K562 (cell line): ENCODE measurements at regions not wholly inside any gene's neighbourhood (a gene's known extent, or its start where the extent isn't known, plus 50 kb on each side); places are given as distances from the start of the nearest gene placed in this dataset.

Experiments used
- ATAC-seq: fragments of 200-7000 bp; cut with Tn5 transposase; 3 replicates; pipeline ENCODE4 v1.9.1; 2020; ENCODE audit warnings: moderate library complexity
- BruUV-seq: library from RNA; stranded (reverse); fragments of 400-500 nt; replicated peaks from 2 replicates; lab custom pipeline; 2021; lab: Mats Ljungman, UMichigan
- CTCF ChIA-PET: fragments of 300-600 bp; formaldehyde crosslinking; extraction: SDS; loops from one replicate; lab custom pipeline; 2021; ENCODE audit warnings: low intra/inter-chr PET ratio; lab: Yijun Ruan, JAX
- POLR2A ChIA-PET: fragments of 300-600, 350-650 bp; sonication (Branson Sonifier 250); formaldehyde crosslinking; extraction: SDS; loops from one replicate; lab custom pipeline; 2021; ENCODE audit warnings: antibody characterized with exemption, inconsistent platforms; lab: Yijun Ruan, JAX
- DNase-seq, 4 experiments: peaks; one replicate each; pipeline versions ENCODE4 v3.0.0 to v3.0.0-alpha.2; 2011 to 2018; ENCODE audit warnings: low spot score in 3 of 4, mixed read lengths in 3 of 4; ENCODE audit errors: extremely low read depth in 1 of 4
- FAIRE-seq: peaks from 2 replicates; lab custom pipeline; 2011; peaks lifted over from hg19 to GRCh38; lab: Jason Lieb, UNC
- H2AFZ ChIP-seq: 2 replicates; pipeline ENCODE4 v1.6.0; 2011; ENCODE audit warnings: low read depth, low read length, control low read depth, inconsistent platforms
- H3K27ac ChIP-seq: fragments of 200-600 bp; 3 replicates; pipeline ENCODE4 v1.8.0; 2011; ENCODE audit warnings: low read depth, mild to moderate bottlenecking, control low read depth, inconsistent platforms, low read length, moderate library complexity, mixed read lengths; ENCODE audit errors: extremely low read depth
- H3K27me3 ChIP-seq, 2 experiments: fragments of 300-600 bp in 1 of 2; 2 replicates in 1 of 2; 3 replicates in 1 of 2; pipeline versions ENCODE4 v1.6.0 to v1.8.0; 2011; ENCODE audit warnings: inconsistent platforms in 2 of 2, low read length in 2 of 2, mild to moderate bottlenecking in 1 of 2, mixed read lengths in 1 of 2, moderate library complexity in 1 of 2; ENCODE audit not compliant: control insufficient read depth in 2 of 2, insufficient read depth in 2 of 2
- H3K36me3 ChIP-seq: fragments of 300-600 bp; 3 replicates; pipeline ENCODE4 v1.8.0; 2011; ENCODE audit warnings: mild to moderate bottlenecking, low read length, inconsistent platforms; ENCODE audit not compliant: control insufficient read depth, insufficient read depth
- H3K4me1 ChIP-seq, 2 experiments: fragments of 200-600 bp in 1 of 2; replicated peaks in 1 of 2; 2 replicates in 1 of 2; 3 replicates in 1 of 2; pipeline versions ENCODE4 v1.5.1 to v1.8.0; 2011; ENCODE audit warnings: inconsistent platforms in 2 of 2, low read length in 2 of 2, mild to moderate bottlenecking in 1 of 2, mixed read lengths in 1 of 2, moderate library complexity in 1 of 2; ENCODE audit not compliant: control insufficient read depth in 2 of 2, insufficient read depth in 2 of 2
- H3K4me2 ChIP-seq: 2 replicates; pipeline ENCODE4 v1.6.1; 2011; ENCODE audit warnings: low read length, control low read depth, inconsistent platforms, mixed read lengths; ENCODE audit not compliant: insufficient read depth
- H3K4me3 ChIP-seq: fragments of 200-600 bp; sonication (generic), shearing (Covaris generic); 2 replicates; pipeline ENCODE4 v1.5.1; 2016; ENCODE audit warnings: control low read depth, inconsistent platforms
- H3K79me2 ChIP-seq: fragments of 200-600 bp; 3 replicates; pipeline ENCODE4 v1.8.0; 2011; ENCODE audit warnings: low read length, inconsistent platforms; ENCODE audit not compliant: control insufficient read depth, insufficient read depth
- H3K9ac ChIP-seq, 2 experiments: 2 replicates each; pipeline versions ENCODE4 v1.6.0 to v1.6.1; 2011; ENCODE audit warnings: low read depth in 2 of 2, low read length in 2 of 2, control low read depth in 1 of 2, inconsistent platforms in 1 of 2, mild to moderate bottlenecking in 1 of 2, mixed read lengths in 1 of 2; ENCODE audit not compliant: insufficient read depth in 1 of 2
- H3K9me1 ChIP-seq: one replicate; pipeline ENCODE4 v1.6.0; 2011; ENCODE audit warnings: inconsistent platforms, mild to moderate bottlenecking, low read length, moderate library complexity; ENCODE audit not compliant: control insufficient read depth, insufficient read depth
- H3K9me3 ChIP-seq: replicated peaks from 2 replicates; pipeline ENCODE4 v1.5.1; 2011; ENCODE audit warnings: low read depth, low read length, inconsistent platforms; ENCODE audit not compliant: control insufficient read depth, insufficient read depth
- H4K20me1 ChIP-seq: replicated peaks from 2 replicates; pipeline ENCODE4 v1.6.1; 2011; ENCODE audit warnings: low read length, inconsistent platforms, mixed read lengths; ENCODE audit not compliant: control insufficient read depth, insufficient read depth
- BCOR ChIP-seq: fragments of 450-650 bp; IDR thresholded peaks from 2 replicates; pipeline ENCODE4 v1.6.1; 2016
- EGR1 ChIP-seq: fragments of 450-650 bp; conservative IDR thresholded peaks from 2 replicates; pipeline ENCODE4 v1.6.1; 2017; ENCODE audit warnings: mild to moderate bottlenecking
- HDAC1 ChIP-seq, 2 experiments: fragments of 450-650 bp; IDR thresholded peaks; 2 replicates each; pipeline ENCODE4 v1.6.1; 2016 to 2017; ENCODE audit warnings: inconsistent platforms in 1 of 2, mild to moderate bottlenecking in 1 of 2, moderate library complexity in 1 of 2
- HDAC2 ChIP-seq: fragments of 450-650 bp; IDR thresholded peaks from 2 replicates; pipeline ENCODE4 v1.6.1; 2016; ENCODE audit warnings: mild to moderate bottlenecking
- KDM1A ChIP-seq, 2 experiments: fragments of 450-650 bp; IDR thresholded peaks; 2 replicates each; pipeline ENCODE4 v1.6.1; 2016; ENCODE audit warnings: mild to moderate bottlenecking in 2 of 2
- RCOR1 ChIP-seq, 2 experiments: IDR thresholded peaks; 2 replicates each; pipeline ENCODE4 v1.6.1; 2012; ENCODE audit warnings: low read depth in 2 of 2, low read length in 2 of 2, borderline replicate concordance in 1 of 2, improper control_type of control experiment in 1 of 2
- SPI1 ChIP-seq: IDR thresholded peaks from 2 replicates; pipeline ENCODE4 v1.6.1; 2011; ENCODE audit warnings: low read depth, low read length, control low read depth, borderline replicate concordance
- STAT5B ChIP-seq: fragments of 250-450 bp; sonication (Bioruptor Pico); IDR thresholded peaks from 2 replicates; pipeline ENCODE4 v1.8.0; 2021; ENCODE audit warnings: mild to moderate bottlenecking, inconsistent platforms
- TCF3 ChIP-seq: sonication (generic); formaldehyde crosslinking; IDR thresholded peaks from 2 replicates; pipeline ENCODE4 v1.4.0; 2020; ENCODE audit warnings: mild to moderate bottlenecking, missing genetic modification reagents
- WGBS: fragments of 100-300 bp; shearing (Covaris generic); methylation state at CpG from one replicate; pipeline ENCODE4 v1.1.6; 2016; ENCODE audit warnings: low coverage, mixed read lengths; ENCODE audit not compliant: insufficient coverage; ENCODE audit errors: missing lambda C conversion rate; 5-methylcytosine and 5-hydroxymethylcytosine counted together
- in situ Hi-C: fragments of 300-500 bp; cut with MboI; formaldehyde crosslinking; loops from 4 replicates; pipeline ENCODE4 v1.15.0; 2018; ENCODE audit warnings: inconsistent platforms, mixed read lengths
- intact Hi-C: fragments of 100-400 bp; cut with micrococcal nuclease; formaldehyde crosslinking; loops from 2 replicates; pipeline ENCODE4 v1.14.2; 2022
- TF ChIP-seq, protein P1 (sequence below): IDR thresholded peaks from 2 replicates; pipeline ENCODE4 v1.6.1; 2011; ENCODE audit not compliant: insufficient read length; ENCODE audit errors: extremely low read depth
- TF ChIP-seq, protein P2 (sequence below): fragments of 250-450 bp; sonication (Bioruptor Pico); IDR thresholded peaks from 2 replicates; pipeline ENCODE4 v1.4.0; 2020

- Histone ChIP-seq H3K9me1 (no peaks in the 10 kb centered on the region), H4K20me1 (no peaks in the 10 kb centered on the region), H3K4me3 (no peak overlapping the region), H3K27ac (no peak overlapping the region), H3K79me2 (no peaks in the 10 kb centered on the region), H3K4me1 (no peaks in the 10 kb centered on the region), H2AFZ (no peak overlapping the region), H3K36me3 (no peaks in the 10 kb centered on the region), H3K27me3 (no peaks in the 10 kb centered on the region; a peak in 1 of 5 replicates), H3K9ac (no peak overlapping the region), H3K4me2 (no peak overlapping the region), H3K9me3 (no peaks in the 10 kb centered on the region)
- WGBS, result 0% methylated on average over 2 of the region's 2 CpGs
- CTCF ChIA-PET, result no interaction called here
- POLR2A ChIA-PET, result no interaction called here
- BruUV-seq, result no TSS peak
- DNase-seq, result no peak
- intact Hi-C loops (loop anchor here (10.0 kb wide), 1 partner anchor 717 kb away; no protein-coding TSS in a partner anchor), in situ Hi-C loops (no loop called here)
- FAIRE-seq, result no peak
- ATAC-seq, result no peak
- TF ChIP-seq STAT5B (CRISPR knock-in tag), result no peak
- TF ChIP-seq, protein P1, sequence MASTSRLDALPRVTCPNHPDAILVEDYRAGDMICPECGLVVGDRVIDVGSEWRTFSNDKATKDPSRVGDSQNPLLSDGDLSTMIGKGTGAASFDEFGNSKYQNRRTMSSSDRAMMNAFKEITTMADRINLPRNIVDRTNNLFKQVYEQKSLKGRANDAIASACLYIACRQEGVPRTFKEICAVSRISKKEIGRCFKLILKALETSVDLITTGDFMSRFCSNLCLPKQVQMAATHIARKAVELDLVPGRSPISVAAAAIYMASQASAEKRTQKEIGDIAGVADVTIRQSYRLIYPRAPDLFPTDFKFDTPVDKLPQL, result no peak
- no peak for TF ChIP-seq TCF3
These were observed 162.6 kb downstream of the SS18 start for GRCh38 chr18:25927830-25928229.

DNA sequence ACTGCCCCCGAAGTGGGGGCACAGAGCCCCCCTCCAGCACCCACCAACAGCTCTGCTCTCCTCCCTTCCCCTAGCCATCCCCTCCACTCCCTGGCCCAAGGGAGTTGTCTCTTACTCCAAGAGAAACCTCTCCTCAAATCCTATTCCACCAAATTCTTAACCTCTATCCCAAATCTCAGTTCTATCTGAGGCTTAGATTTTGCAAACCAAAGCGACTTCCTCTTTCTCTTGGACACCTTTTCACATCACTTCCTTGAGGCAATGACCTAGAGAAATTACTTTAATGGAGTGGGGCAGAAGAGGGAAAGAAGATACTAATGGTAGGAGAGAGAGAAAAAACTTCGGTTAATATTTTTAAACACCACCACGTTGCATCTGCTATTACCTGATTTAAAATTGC lies 167.2 kb downstream of the SS18 start:
- intact Hi-C loops, result loop anchor here (10.0 kb wide), 1 partner anchor 722 kb away; no protein-coding TSS in a partner anchor
- in situ Hi-C loops, result no loop called here
- no peaks in the 10 kb centered on the region for H3K79me2 ChIP-seq
- TF ChIP-seq HDAC2 (peak; percentile 65; the same call in 1 of the 2 replicates), RCOR1 (IDR thresholded peaks at IDR 0.05; ENCODE audit: borderline replicate concordance in 1 of 2, low read depth in 2 of 2, low read length in 2 of 2) (peak in 1 of 2 experiments; percentile 62; a peak in 1 of 4 replicates), EGR1 (no peak), KDM1A (IDR thresholded peaks at IDR 0.05) (peak; percentile 92 to 94), SPI1 (peak; percentile 87), HDAC1 (IDR thresholded peaks at IDR 0.05) (peak in 1 of 2 experiments; percentile 64; a peak in 2 of 4 replicates), BCOR (no peak)
- TF ChIP-seq, protein P2, sequence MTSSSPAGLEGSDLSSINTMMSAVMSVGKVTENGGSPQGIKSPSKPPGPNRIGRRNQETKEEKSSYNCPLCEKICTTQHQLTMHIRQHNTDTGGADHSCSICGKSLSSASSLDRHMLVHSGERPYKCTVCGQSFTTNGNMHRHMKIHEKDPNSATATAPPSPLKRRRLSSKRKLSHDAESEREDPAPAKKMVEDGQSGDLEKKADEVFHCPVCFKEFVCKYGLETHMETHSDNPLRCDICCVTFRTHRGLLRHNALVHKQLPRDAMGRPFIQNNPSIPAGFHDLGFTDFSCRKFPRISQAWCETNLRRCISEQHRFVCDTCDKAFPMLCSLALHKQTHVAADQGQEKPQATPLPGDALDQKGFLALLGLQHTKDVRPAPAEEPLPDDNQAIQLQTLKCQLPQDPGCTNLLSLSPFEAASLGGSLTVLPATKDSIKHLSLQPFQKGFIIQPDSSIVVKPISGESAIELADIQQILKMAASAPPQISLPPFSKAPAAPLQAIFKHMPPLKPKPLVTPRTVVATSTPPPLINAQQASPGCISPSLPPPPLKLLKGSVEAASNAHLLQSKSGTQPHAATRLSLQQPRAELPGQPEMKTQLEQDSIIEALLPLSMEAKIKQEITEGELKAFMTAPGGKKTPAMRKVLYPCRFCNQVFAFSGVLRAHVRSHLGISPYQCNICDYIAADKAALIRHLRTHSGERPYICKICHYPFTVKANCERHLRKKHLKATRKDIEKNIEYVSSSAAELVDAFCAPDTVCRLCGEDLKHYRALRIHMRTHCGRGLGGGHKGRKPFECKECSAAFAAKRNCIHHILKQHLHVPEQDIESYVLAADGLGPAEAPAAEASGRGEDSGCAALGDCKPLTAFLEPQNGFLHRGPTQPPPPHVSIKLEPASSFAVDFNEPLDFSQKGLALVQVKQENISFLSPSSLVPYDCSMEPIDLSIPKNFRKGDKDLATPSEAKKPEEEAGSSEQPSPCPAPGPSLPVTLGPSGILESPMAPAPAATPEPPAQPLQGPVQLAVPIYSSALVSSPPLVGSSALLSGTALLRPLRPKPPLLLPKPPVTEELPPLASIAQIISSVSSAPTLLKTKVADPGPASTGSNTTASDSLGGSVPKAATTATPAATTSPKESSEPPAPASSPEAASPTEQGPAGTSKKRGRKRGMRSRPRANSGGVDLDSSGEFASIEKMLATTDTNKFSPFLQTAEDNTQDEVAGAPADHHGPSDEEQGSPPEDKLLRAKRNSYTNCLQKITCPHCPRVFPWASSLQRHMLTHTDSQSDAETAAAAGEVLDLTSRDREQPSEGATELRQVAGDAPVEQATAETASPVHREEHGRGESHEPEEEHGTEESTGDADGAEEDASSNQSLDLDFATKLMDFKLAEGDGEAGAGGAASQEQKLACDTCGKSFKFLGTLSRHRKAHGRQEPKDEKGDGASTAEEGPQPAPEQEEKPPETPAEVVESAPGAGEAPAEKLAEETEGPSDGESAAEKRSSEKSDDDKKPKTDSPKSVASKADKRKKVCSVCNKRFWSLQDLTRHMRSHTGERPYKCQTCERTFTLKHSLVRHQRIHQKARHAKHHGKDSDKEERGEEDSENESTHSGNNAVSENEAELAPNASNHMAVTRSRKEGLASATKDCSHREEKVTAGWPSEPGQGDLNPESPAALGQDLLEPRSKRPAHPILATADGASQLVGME (CRISPR knock-in tag), result no peak
- TF ChIP-seq, all 486 proteins: peak for 5
- POLR2A ChIA-PET, result no interaction called here
- DNase-seq (no peak), ATAC-seq (no peak), FAIRE-seq (no peak)
- BruUV-seq, result no TSS peak
- no peaks in the 10 kb centered on the region; a peak in 1 of 5 replicates for H3K4me1 ChIP-seq
- peaks cover 0 to 6% of the 10 kb centered on the region in 2 experiments; a peak in 1 of 5 replicates for H3K27me3 ChIP-seq
- H3K9me1 ChIP-seq, result no peaks in the 10 kb centered on the region
- CTCF ChIA-PET, result interaction anchor here (2.1 kb wide), 1 partner anchor 95 kb away, joined by 7 read pairs; no protein-coding TSS in a partner anchor
- no peak overlapping the region for H3K27ac ChIP-seq
- no peak overlapping the region for H3K4me2 ChIP-seq
- no peaks in the 10 kb centered on the region for H3K36me3 ChIP-seq
- WGBS, result 3% methylated on average over 4 of the region's 4 CpGs
- no peak overlapping the region for H2AFZ ChIP-seq
- no peak overlapping the region for H3K4me3 ChIP-seq
- H4K20me1 ChIP-seq, result no peaks in the 10 kb centered on the region
- no peaks in the 10 kb centered on the region for H3K9me3 ChIP-seq
- H3K9ac ChIP-seq, result no peak overlapping the region
